ENCODE measurements at regions not wholly inside any gene's neighbourhood (a gene's known extent, or its start where the extent isn't known, plus 50 kb on each side); places are given as distances from the start of the nearest gene placed in this dataset.

- Mint-ChIP-seq H3K4me3 (no peak overlapping the region), H3K36me3 (ENCODE audit: low read depth) (no peaks in the 10 kb centered on the region), H3K9me3 (no peaks in the 10 kb centered on the region), H3K27me3 (ENCODE audit: insufficient read depth) (peaks cover 6% of the 10 kb centered on the region), H3K27ac (no peak overlapping the region), H3K4me1 (ENCODE audit: low read depth) (no peaks in the 10 kb centered on the region)
- intact Hi-C loops (cut with micrococcal nuclease) = no loop called here
- DNase-seq (ENCODE audit: low spot score) = no peak
Measured at GRCh38 chr7:47221826-47222225, 360.1 kb downstream of the TNS3 start.

- no peaks in the 10 kb centered on the region for H3K9me3 Mint-ChIP-seq
- H3K36me3 Mint-ChIP-seq (ENCODE audit: low read depth) = no peaks in the 10 kb centered on the region
- no peak overlapping the region for H3K27ac Mint-ChIP-seq
- no peak overlapping the region for H3K4me3 Mint-ChIP-seq
- peaks cover 3% of the 10 kb centered on the region for H3K27me3 Mint-ChIP-seq (ENCODE audit: insufficient read depth)
- no peaks in the 10 kb centered on the region for H3K4me1 Mint-ChIP-seq (ENCODE audit: low read depth)
- DNase-seq (ENCODE audit: low spot score) = no peak
- intact Hi-C loops (cut with micrococcal nuclease) = no loop called here
Measured at GRCh38 chr7:47218378-47219176, 363.3 kb downstream of the TNS3 start.

GRCh38 chr7:47217570-47218360 lies 364.1 kb downstream of the TNS3 start:
- Mint-ChIP-seq H3K4me1 (ENCODE audit: low read depth) (no peaks in the 10 kb centered on the region), H3K36me3 (ENCODE audit: low read depth) (no peaks in the 10 kb centered on the region), H3K27me3 (ENCODE audit: insufficient read depth) (peaks cover 3% of the 10 kb centered on the region), H3K27ac (no peak overlapping the region), H3K9me3 (no peaks in the 10 kb centered on the region), H3K4me3 (no peak overlapping the region)
- DNase-seq (ENCODE audit: low spot score) = no peak
- intact Hi-C loops (cut with micrococcal nuclease) = no loop called here

GRCh38 chr7:47217086-47217485 lies 364.8 kb downstream of the TNS3 start:
- Mint-ChIP-seq H3K27ac (no peak overlapping the region), H3K27me3 (ENCODE audit: insufficient read depth) (peaks cover 3% of the 10 kb centered on the region), H3K4me1 (ENCODE audit: low read depth) (no peaks in the 10 kb centered on the region), H3K36me3 (ENCODE audit: low read depth) (no peaks in the 10 kb centered on the region), H3K4me3 (no peak overlapping the region), H3K9me3 (no peaks in the 10 kb centered on the region)
- intact Hi-C loops (cut with micrococcal nuclease) = no loop called here
- no peak for DNase-seq (ENCODE audit: low spot score)

GRCh38 chr7:47216439-47216838 lies 365.5 kb downstream of the TNS3 start:
- H3K4me1 Mint-ChIP-seq (ENCODE audit: low read depth) = no peaks in the 10 kb centered on the region
- no peak overlapping the region for H3K4me3 Mint-ChIP-seq
- no peaks in the 10 kb centered on the region for H3K9me3 Mint-ChIP-seq
- no peak overlapping the region for H3K27ac Mint-ChIP-seq
- H3K27me3 Mint-ChIP-seq (ENCODE audit: insufficient read depth) = peaks cover 3% of the 10 kb centered on the region
- H3K36me3 Mint-ChIP-seq (ENCODE audit: low read depth) = no peaks in the 10 kb centered on the region
- intact Hi-C loops (cut with micrococcal nuclease) = no loop called here
- no peak for DNase-seq (ENCODE audit: low spot score)

- Mint-ChIP-seq H3K27me3 (ENCODE audit: insufficient read depth) (peaks cover 3% of the 10 kb centered on the region), H3K4me3 (no peak overlapping the region), H3K9me3 (no peaks in the 10 kb centered on the region), H3K36me3 (ENCODE audit: low read depth) (no peaks in the 10 kb centered on the region), H3K27ac (no peak overlapping the region), H3K4me1 (ENCODE audit: low read depth) (no peaks in the 10 kb centered on the region)
- intact Hi-C loops (cut with micrococcal nuclease) = no loop called here
- DNase-seq (ENCODE audit: low spot score) = no peak
Measured at GRCh38 chr7:47215640-47216039, 366.3 kb downstream of the TNS3 start.

GRCh38 chr7:47215049-47215448 lies 366.9 kb downstream of the TNS3 start:
- Mint-ChIP-seq H3K9me3 (no peaks in the 10 kb centered on the region), H3K4me1 (ENCODE audit: low read depth) (no peaks in the 10 kb centered on the region), H3K27me3 (ENCODE audit: insufficient read depth) (peaks cover 3% of the 10 kb centered on the region), H3K27ac (no peak overlapping the region), H3K36me3 (ENCODE audit: low read depth) (no peaks in the 10 kb centered on the region), H3K4me3 (no peak overlapping the region)
- intact Hi-C loops (cut with micrococcal nuclease) = no loop called here
- DNase-seq (ENCODE audit: low spot score) = no peak

GRCh38 chr7:47213276-47213675 lies 368.6 kb downstream of the TNS3 start:
- intact Hi-C loops (cut with micrococcal nuclease) = no loop called here
- Mint-ChIP-seq H3K9me3 (no peaks in the 10 kb centered on the region), H3K4me1 (ENCODE audit: low read depth) (no peaks in the 10 kb centered on the region), H3K4me3 (no peak overlapping the region), H3K27ac (no peak overlapping the region), H3K36me3 (ENCODE audit: low read depth) (no peaks in the 10 kb centered on the region), H3K27me3 (ENCODE audit: insufficient read depth) (no peaks in the 10 kb centered on the region)
- no peak for DNase-seq (ENCODE audit: low spot score)

GRCh38 chr7:47211519-47211973 lies 370.4 kb downstream of the TNS3 start:
- intact Hi-C loops (cut with micrococcal nuclease) = no loop called here
- H3K36me3 Mint-ChIP-seq (ENCODE audit: low read depth) = no peaks in the 10 kb centered on the region
- no peaks in the 10 kb centered on the region for H3K9me3 Mint-ChIP-seq
- no peak overlapping the region for H3K27ac Mint-ChIP-seq
- no peaks in the 10 kb centered on the region for H3K4me1 Mint-ChIP-seq (ENCODE audit: low read depth)
- no peak for DNase-seq (ENCODE audit: low spot score)
- no peak overlapping the region for H3K4me3 Mint-ChIP-seq
- no peaks in the 10 kb centered on the region for H3K27me3 Mint-ChIP-seq (ENCODE audit: insufficient read depth)

- no peak for DNase-seq (ENCODE audit: low spot score)
- intact Hi-C loops (cut with micrococcal nuclease) = no loop called here
- H3K4me1 Mint-ChIP-seq (ENCODE audit: low read depth) = no peaks in the 10 kb centered on the region
- no peaks in the 10 kb centered on the region for H3K36me3 Mint-ChIP-seq (ENCODE audit: low read depth)
- H3K4me3 Mint-ChIP-seq = no peak overlapping the region
- no peaks in the 10 kb centered on the region for H3K27me3 Mint-ChIP-seq (ENCODE audit: insufficient read depth)
- H3K27ac Mint-ChIP-seq = no peak overlapping the region
- no peaks in the 10 kb centered on the region for H3K9me3 Mint-ChIP-seq
Measured at GRCh38 chr7:47210281-47210854, 371.5 kb downstream of the TNS3 start.

GRCh38 chr7:47207956-47208355 lies 374.0 kb downstream of the TNS3 start:
- Mint-ChIP-seq H3K27ac (no peak overlapping the region), H3K27me3 (ENCODE audit: insufficient read depth) (no peaks in the 10 kb centered on the region), H3K9me3 (no peaks in the 10 kb centered on the region), H3K36me3 (ENCODE audit: low read depth) (no peaks in the 10 kb centered on the region), H3K4me3 (no peak overlapping the region), H3K4me1 (ENCODE audit: low read depth) (no peaks in the 10 kb centered on the region)
- intact Hi-C loops (cut with micrococcal nuclease) = no loop called here
- DNase-seq (ENCODE audit: low spot score) = no peak

GRCh38 chr7:47204709-47205108 lies 377.2 kb downstream of the TNS3 start:
- Mint-ChIP-seq H3K36me3 (ENCODE audit: low read depth) (no peaks in the 10 kb centered on the region), H3K4me1 (ENCODE audit: low read depth) (no peaks in the 10 kb centered on the region), H3K4me3 (no peak overlapping the region), H3K27ac (no peak overlapping the region), H3K27me3 (ENCODE audit: insufficient read depth) (no peaks in the 10 kb centered on the region), H3K9me3 (no peaks in the 10 kb centered on the region)
- no peak for DNase-seq (ENCODE audit: low spot score)
- intact Hi-C loops (cut with micrococcal nuclease) = no loop called here

GRCh38 chr7:47202146-47202783 lies 379.6 kb downstream of the TNS3 start:
- no peaks in the 10 kb centered on the region for H3K4me1 Mint-ChIP-seq (ENCODE audit: low read depth)
- intact Hi-C loops (cut with micrococcal nuclease) = no loop called here
- H3K27ac Mint-ChIP-seq = no peak overlapping the region
- H3K27me3 Mint-ChIP-seq (ENCODE audit: insufficient read depth) = no peaks in the 10 kb centered on the region
- H3K36me3 Mint-ChIP-seq (ENCODE audit: low read depth) = no peaks in the 10 kb centered on the region
- no peak for DNase-seq (ENCODE audit: low spot score)
- no peaks in the 10 kb centered on the region for H3K9me3 Mint-ChIP-seq
- no peak overlapping the region for H3K4me3 Mint-ChIP-seq
